LNCAP (cell line): ENCODE measurements at regions not wholly inside any gene's neighbourhood (a gene's known extent, or its start where the extent isn't known, plus 50 kb on each side); places are given as distances from the start of the nearest gene placed in this dataset.

Source experiments
- TF ChIP-seq, protein P1 (sequence below): fragments of 450-650 bp; IDR thresholded peaks from 2 replicates; pipeline ENCODE4 v1.5.1; 2017; ENCODE audit warnings: mild to moderate bottlenecking

DNA sequence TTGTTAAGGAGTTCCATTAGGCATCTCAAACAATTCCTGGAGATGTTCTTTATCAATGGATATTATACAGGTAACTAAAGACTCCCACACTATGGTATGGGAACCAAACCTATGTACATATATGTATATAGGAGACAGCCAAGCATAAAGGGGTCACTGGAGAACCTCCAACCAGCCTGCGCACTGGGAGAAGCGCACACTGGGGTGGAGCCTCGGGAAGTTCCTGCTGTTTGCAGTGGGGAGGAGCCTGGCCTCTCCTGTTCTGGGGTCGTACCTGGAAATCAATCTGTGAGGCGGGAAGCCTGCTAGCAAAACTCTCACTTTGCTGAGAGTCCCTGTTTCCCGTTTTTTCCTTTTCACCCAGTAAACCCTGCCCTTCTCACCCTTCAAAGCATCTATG lies 83.1 kb upstream of the CREB1 start:
- TF ChIP-seq, protein P1, sequence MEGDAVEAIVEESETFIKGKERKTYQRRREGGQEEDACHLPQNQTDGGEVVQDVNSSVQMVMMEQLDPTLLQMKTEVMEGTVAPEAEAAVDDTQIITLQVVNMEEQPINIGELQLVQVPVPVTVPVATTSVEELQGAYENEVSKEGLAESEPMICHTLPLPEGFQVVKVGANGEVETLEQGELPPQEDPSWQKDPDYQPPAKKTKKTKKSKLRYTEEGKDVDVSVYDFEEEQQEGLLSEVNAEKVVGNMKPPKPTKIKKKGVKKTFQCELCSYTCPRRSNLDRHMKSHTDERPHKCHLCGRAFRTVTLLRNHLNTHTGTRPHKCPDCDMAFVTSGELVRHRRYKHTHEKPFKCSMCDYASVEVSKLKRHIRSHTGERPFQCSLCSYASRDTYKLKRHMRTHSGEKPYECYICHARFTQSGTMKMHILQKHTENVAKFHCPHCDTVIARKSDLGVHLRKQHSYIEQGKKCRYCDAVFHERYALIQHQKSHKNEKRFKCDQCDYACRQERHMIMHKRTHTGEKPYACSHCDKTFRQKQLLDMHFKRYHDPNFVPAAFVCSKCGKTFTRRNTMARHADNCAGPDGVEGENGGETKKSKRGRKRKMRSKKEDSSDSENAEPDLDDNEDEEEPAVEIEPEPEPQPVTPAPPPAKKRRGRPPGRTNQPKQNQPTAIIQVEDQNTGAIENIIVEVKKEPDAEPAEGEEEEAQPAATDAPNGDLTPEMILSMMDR = no peak

GRCh38 chr2:207448006-207448405 lies 81.8 kb upstream of the CREB1 start:
- TF ChIP-seq, protein P1 = no peak

GRCh38 chr2:207449642-207450165 lies 80.1 kb upstream of the CREB1 start:
- TF ChIP-seq, protein P1 = no peak

DNA sequence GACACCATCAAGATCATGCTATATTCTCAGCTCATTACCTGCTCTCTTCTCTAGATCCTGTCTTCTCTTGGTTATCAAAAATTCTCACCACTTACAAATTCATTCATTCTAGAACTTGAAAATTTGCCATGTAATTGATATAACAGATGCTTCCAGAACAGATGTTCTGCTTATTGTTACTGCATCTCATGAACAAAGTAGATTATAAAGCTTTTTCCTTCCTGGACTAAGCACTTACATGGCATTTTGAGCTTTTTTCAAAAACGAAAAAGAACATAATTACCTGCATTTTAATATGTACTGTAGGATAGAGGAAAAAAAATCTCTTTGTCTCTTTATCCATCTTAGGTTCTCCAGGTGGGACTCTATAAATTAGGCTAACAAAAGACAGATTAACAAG lies 79.6 kb upstream of the CREB1 start:
- TF ChIP-seq, protein P1 = no peak

- TF ChIP-seq, protein P1 = peak; percentile 38; the same call in 1 of the 2 replicates
These were observed 71.2 kb upstream of the CREB1 start for GRCh38 chr2:207458582-207458981.

GRCh38 chr2:207459990-207460757 lies 69.6 kb upstream of the CREB1 start:
- TF ChIP-seq, protein P1 = no peak

DNA sequence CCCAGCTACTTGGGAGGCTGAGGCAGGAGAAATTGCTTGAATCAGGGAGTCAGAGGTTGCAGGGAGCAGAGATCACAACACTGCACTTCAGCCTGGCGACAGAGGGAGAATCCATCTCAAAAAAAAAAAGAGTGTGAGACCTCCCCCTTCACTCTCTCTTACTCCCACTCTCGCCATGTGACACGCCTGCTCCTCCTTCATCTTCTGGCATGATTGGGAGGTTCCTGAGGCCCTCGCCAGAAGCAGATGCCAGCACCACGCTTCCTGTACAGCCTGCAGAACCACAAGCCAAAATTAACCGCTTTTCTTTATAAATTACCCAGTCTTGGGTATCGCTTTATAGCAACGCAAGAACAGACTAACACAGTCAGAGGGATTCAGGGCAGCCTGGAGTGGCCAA lies 66.3 kb upstream of the CREB1 start:
- TF ChIP-seq, protein P1 = no peak
